ENCODE measurements at regions not wholly inside any gene's neighbourhood (a gene's known extent, or its start where the extent isn't known, plus 50 kb on each side); places are given as distances from the start of the nearest gene placed in this dataset.

DNA sequence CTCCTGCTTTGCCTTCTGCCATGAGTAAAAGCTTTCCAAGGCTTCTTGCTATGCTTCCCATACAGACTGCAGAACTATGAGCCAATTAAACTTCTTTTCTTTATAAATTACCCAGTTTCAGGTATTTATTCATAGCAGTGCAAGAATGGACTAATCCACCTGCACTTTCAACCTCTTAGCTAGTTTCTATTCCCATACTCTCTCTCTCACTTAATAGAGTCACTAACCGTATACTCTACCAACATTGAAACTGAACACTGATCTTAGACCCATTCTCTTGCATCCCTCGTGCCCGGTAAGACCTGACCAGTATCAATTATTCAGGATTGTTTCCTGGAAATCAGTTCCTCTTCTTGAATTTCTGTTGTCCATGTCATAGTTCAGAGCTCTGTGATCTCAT, 92.7 kb upstream of the TMC3 start:
- Mint-ChIP-seq H3K4me3 (no peak overlapping the region), H3K27me3 (ENCODE audit: low read depth) (peaks cover 9% of the 10 kb centered on the region), H3K4me1 (no peaks in the 10 kb centered on the region), H3K27ac (no peak overlapping the region), H3K36me3 (no peaks in the 10 kb centered on the region), H3K9me3 (peaks cover 28% of the 10 kb centered on the region)
- DNase-seq (ENCODE audit: low spot score in 2 of 2, unreplicated experiment in 2 of 2): no peak
- no peak for TF ChIP-seq CTCF (IDR thresholded peaks at IDR 0.05; ENCODE audit: unreplicated experiment)

GRCh38 chr15:81454024-81454423, 80.0 kb upstream of the TMC3 start:
- TF ChIP-seq CTCF (IDR thresholded peaks at IDR 0.05; ENCODE audit: unreplicated experiment): no peak
- H3K4me3 Mint-ChIP-seq: no peak overlapping the region
- H3K27me3 Mint-ChIP-seq (ENCODE audit: low read depth): peaks cover 14% of the 10 kb centered on the region
- no peaks in the 10 kb centered on the region for H3K36me3 Mint-ChIP-seq
- no peak overlapping the region for H3K27ac Mint-ChIP-seq
- H3K4me1 Mint-ChIP-seq: peaks cover 3% of the 10 kb centered on the region
- DNase-seq (ENCODE audit: low spot score in 2 of 2, unreplicated experiment in 2 of 2): no peak
- peaks cover 19% of the 10 kb centered on the region for H3K9me3 Mint-ChIP-seq

- TF ChIP-seq CTCF (IDR thresholded peaks at IDR 0.05; ENCODE audit: unreplicated experiment): no peak
- Mint-ChIP-seq H3K27ac (no peak overlapping the region), H3K9me3 (peaks cover 10% of the 10 kb centered on the region), H3K27me3 (ENCODE audit: low read depth) (peaks cover 4% of the 10 kb centered on the region), H3K4me1 (peaks cover 3% of the 10 kb centered on the region), H3K4me3 (no peak overlapping the region), H3K36me3 (peaks cover 2% of the 10 kb centered on the region)
- no peak for DNase-seq (ENCODE audit: low spot score in 2 of 2, unreplicated experiment in 2 of 2)
Observed at GRCh38 chr15:81450721-81451120, 76.7 kb upstream of the TMC3 start.

DNA sequence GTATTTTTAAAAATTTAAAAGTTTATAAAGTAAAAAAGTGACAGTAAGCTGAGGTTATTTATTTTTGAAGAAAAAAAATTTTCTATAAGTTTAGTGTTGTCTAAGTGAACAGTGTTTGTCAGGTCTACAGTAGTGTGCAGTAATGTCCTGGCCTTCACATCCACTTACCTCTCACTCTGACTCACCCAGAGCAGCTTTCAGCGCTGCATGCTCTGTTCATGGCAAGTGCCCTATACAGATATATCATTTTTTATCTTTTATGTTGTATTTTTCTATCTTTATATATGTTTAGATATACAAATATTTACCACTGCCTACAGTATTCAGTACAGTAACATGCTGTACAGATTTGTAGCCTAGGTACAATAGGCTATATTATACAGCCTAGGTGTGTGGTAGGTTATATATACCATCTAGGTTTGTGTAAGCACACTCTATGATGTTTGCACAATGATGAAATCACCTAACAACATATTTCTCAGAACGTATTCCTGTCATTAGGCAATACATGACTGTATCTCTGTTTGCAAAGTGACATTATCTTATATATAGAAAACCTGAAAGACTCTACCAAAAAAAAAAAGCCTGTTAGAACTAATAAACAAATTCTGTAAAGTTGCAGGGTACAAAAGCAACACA, 75.9 kb upstream of the TMC3 start:
- Mint-ChIP-seq H3K4me1 (peaks cover 3% of the 10 kb centered on the region), H3K36me3 (peaks cover 2% of the 10 kb centered on the region), H3K27me3 (ENCODE audit: low read depth) (peaks cover 8% of the 10 kb centered on the region), H3K4me3 (no peak overlapping the region), H3K9me3 (peaks cover 16% of the 10 kb centered on the region), H3K27ac (no peak overlapping the region)
- no peak for TF ChIP-seq CTCF (IDR thresholded peaks at IDR 0.05; ENCODE audit: unreplicated experiment)
- no peak for DNase-seq (ENCODE audit: low spot score in 2 of 2, unreplicated experiment in 2 of 2)

- Mint-ChIP-seq H3K9me3 (peaks cover 15% of the 10 kb centered on the region), H3K27ac (no peak overlapping the region), H3K4me3 (no peak overlapping the region), H3K27me3 (ENCODE audit: low read depth) (peaks cover 29% of the 10 kb centered on the region), H3K36me3 (peaks cover 2% of the 10 kb centered on the region), H3K4me1 (no peaks in the 10 kb centered on the region)
- no peak for DNase-seq (ENCODE audit: low spot score in 2 of 2, unreplicated experiment in 2 of 2)
- TF ChIP-seq CTCF (IDR thresholded peaks at IDR 0.05; ENCODE audit: unreplicated experiment): no peak
Observed at GRCh38 chr15:81443040-81443820, 69.2 kb upstream of the TMC3 start.
